GM21825 (cell line): ENCODE measurements at regions not wholly inside any gene's neighbourhood (a gene's known extent, or its start where the extent isn't known, plus 50 kb on each side); places are given as distances from the start of the nearest gene placed in this dataset.

Experiments
- ATAC-seq: cut with Tn5 transposase; IDR thresholded peaks from one replicate; pipeline ENCODE4 v1.9.1; 2021; ENCODE audit warnings: mild to moderate bottlenecking, moderate library complexity; ENCODE audit not compliant: unreplicated experiment

- no peak for ATAC-seq
Measured at GRCh38 chr5:105581988-105582690, 2019.5 kb upstream of the NUDT12 start.

GRCh38 chr5:105573575-105573974 lies 2011.0 kb upstream of the NUDT12 start:
- no peak for ATAC-seq

- no peak for ATAC-seq
Measured at GRCh38 chr5:105565531-105565930, 2002.9 kb upstream of the NUDT12 start.

GRCh38 chr5:105563842-105564241 lies 2001.3 kb upstream of the NUDT12 start:
- ATAC-seq: no peak

GRCh38 chr5:105554568-105555169 lies 1992.1 kb upstream of the NUDT12 start:
- ATAC-seq: no peak

- ATAC-seq: no peak
Measured at GRCh38 chr5:105544300-105544699, 1981.7 kb upstream of the NUDT12 start.

- no peak for ATAC-seq
Measured at GRCh38 chr5:105536675-105537074, 1974.1 kb upstream of the NUDT12 start.

- no peak for ATAC-seq
Measured at GRCh38 chr5:105530716-105531261, 1968.2 kb upstream of the NUDT12 start.

GRCh38 chr5:105529851-105530250 lies 1967.3 kb upstream of the NUDT12 start:
- no peak for ATAC-seq

GRCh38 chr5:105508519-105508918 lies 1945.9 kb upstream of the NUDT12 start:
- ATAC-seq: no peak

- no peak for ATAC-seq
Measured at GRCh38 chr5:105506692-105507277, 1944.2 kb upstream of the NUDT12 start.

GRCh38 chr5:105503950-105504349 lies 1941.4 kb upstream of the NUDT12 start:
- no peak for ATAC-seq

- no peak for ATAC-seq
Measured at GRCh38 chr5:105501315-105501714, 1938.7 kb upstream of the NUDT12 start.

GRCh38 chr5:105475401-105475800 lies 1912.8 kb upstream of the NUDT12 start:
- ATAC-seq: no peak

- no peak for ATAC-seq
Measured at GRCh38 chr5:105462377-105462776, 1899.8 kb upstream of the NUDT12 start.

GRCh38 chr5:105460721-105461120 lies 1898.1 kb upstream of the NUDT12 start:
- ATAC-seq: no peak

- ATAC-seq: no peak
Measured at GRCh38 chr5:105453216-105453807, 1890.7 kb upstream of the NUDT12 start.

- no peak for ATAC-seq
Measured at GRCh38 chr5:105448271-105448670, 1885.7 kb upstream of the NUDT12 start.

- ATAC-seq: no peak
Measured at GRCh38 chr5:105430516-105430915, 1867.9 kb upstream of the NUDT12 start.

- no peak for ATAC-seq
Measured at GRCh38 chr5:105428451-105429380, 1866.1 kb upstream of the NUDT12 start.

- ATAC-seq: no peak
Measured at GRCh38 chr5:105414067-105414466, 1851.5 kb upstream of the NUDT12 start.
